Sigmoid colon (tissue), 4 donors: ENCODE measurements at regions not wholly inside any gene's neighbourhood (a gene's known extent, or its start where the extent isn't known, plus 50 kb on each side); places are given as distances from the start of the nearest gene placed in this dataset.

Source experiments
- CTCF ChIP-seq, 4 experiments: fragments of 450-650 bp in 3 of 4; fragments of 200-600 bp in 1 of 4; IDR thresholded peaks; one replicate each; pipeline ENCODE4 v1.5.1; 2016 to 2019; ENCODE audit warnings: antibody characterized with exemption in 4 of 4, mild to moderate bottlenecking in 3 of 4, moderate library complexity in 2 of 4
- POLR2A ChIP-seq, 2 donors: fragments of 450-650 bp; IDR thresholded peaks; one replicate each; pipeline ENCODE4 v1.6.1; 2016; ENCODE audit warnings: antibody characterized with exemption in 2 of 2, mild to moderate bottlenecking in 2 of 2, moderate library complexity in 2 of 2
- POLR2AphosphoS5 ChIP-seq, 4 donors: sonication (generic); formaldehyde crosslinking; IDR thresholded peaks; one replicate each; pipeline ENCODE4 v1.6.1; 2017; ENCODE audit warnings: antibody characterized with exemption in 4 of 4

GRCh38 chr2:19256121-19256601 lies 102.3 kb downstream of the OSR1 start:
- no peak for TF ChIP-seq CTCF (IDR thresholded peaks at IDR 0.05)
- no peak for TF ChIP-seq POLR2A (IDR thresholded peaks at IDR 0.05)
- TF ChIP-seq POLR2AphosphoS5 (IDR thresholded peaks at IDR 0.05), result no peak
